SK-N-DZ (cell line): ENCODE measurements at regions not wholly inside any gene's neighbourhood (a gene's known extent, or its start where the extent isn't known, plus 50 kb on each side); places are given as distances from the start of the nearest gene placed in this dataset.
A peak's percentile ranks its signal among the peaks of the same experiment; 100 is the strongest.

ENCODE experiments used
- DNase-seq: peaks from one replicate; pipeline ENCODE4 v3.0.0-alpha.2; 2015; ENCODE audit warnings: low spot score

DNA sequence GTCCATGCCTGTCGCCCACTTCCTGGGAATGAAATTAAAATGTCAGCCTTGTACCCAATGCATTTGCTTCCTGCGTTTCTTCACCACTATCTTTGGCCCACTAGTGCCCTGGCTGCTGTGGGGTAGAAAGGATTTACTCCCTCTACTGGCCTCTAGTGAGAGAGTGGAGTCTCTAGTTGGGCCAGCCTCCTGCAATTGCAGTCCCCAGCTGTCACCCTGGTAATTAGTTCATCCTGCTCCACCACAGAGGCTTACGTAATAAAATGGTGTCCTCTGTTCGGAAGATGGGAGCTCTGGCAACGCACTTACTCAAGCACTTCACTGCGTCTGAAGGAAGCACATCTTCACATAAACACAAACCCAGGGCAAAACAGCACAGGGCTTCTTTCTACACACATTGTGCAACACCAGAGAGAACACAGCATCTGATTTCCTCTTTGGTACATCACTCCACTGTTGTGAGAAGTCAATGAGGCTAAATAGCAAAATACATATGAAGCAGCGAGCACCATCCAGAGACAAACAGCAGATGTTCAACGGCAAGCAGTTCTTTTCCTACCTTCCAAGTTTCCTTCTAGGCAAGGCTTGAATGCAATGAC, 274.6 kb downstream of the LRATD1 start:
- DNase-seq, result peak; percentile 67

DNA sequence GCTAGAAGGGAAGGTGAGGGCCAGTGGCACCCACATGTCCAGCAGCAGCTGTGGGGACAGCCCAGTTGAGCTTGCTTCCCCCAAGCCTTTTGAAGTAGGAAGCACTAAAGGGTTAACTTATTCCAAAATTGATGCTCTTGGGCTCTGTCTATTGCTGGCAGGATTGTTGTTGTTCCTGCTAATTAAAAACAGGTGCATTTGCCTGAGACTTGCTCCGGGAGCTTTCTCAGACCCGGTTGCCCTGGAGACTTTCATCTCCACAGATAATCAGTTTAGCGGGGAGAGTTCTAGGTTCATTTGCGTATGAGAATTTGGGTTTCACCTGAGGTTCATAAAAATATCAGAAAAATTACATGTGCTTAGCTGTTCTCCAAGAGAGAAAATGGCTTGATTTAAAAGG, 277.3 kb downstream of the LRATD1 start:
- DNase-seq, result peak; percentile 89

DNA sequence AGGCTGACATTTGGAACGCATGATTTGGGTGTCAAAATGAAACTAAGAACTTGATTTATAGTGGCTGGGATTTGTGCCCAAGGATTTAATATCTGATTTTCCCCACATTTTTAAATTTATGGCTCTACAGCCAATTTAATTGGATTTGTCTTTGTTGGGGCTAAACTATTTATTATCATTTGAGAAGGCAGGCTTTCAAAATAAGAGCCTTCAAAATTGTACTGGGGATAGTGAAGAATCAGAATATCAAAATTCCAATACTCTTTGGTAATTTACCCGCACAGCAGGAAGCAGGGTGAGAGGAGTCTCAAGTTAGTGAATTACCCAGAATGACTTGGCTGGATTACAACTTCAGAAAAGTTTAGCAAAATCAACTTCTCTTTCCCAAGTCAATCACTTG, 278.1 kb downstream of the LRATD1 start:
- peak; percentile 9 for DNase-seq

DNA sequence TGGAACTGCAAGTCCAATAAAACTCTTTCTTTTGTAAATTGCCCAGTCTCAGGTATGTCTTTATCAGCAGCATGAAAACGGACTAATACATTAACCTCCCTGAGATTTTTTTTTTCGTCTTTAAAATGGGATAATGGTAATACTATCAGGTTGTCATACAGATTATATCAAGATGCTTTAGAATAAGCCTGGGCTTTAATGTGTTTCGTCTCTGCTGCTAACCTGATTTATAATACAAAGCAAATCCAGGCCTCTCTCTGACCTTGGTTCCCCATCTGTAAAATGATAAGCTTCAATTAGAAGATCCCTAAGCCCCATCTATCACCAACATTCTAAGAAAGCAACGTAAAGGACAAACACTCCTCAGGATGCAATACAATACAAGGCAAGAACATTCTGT, 283.5 kb downstream of the LRATD1 start:
- peak; percentile 77 for DNase-seq

DNA sequence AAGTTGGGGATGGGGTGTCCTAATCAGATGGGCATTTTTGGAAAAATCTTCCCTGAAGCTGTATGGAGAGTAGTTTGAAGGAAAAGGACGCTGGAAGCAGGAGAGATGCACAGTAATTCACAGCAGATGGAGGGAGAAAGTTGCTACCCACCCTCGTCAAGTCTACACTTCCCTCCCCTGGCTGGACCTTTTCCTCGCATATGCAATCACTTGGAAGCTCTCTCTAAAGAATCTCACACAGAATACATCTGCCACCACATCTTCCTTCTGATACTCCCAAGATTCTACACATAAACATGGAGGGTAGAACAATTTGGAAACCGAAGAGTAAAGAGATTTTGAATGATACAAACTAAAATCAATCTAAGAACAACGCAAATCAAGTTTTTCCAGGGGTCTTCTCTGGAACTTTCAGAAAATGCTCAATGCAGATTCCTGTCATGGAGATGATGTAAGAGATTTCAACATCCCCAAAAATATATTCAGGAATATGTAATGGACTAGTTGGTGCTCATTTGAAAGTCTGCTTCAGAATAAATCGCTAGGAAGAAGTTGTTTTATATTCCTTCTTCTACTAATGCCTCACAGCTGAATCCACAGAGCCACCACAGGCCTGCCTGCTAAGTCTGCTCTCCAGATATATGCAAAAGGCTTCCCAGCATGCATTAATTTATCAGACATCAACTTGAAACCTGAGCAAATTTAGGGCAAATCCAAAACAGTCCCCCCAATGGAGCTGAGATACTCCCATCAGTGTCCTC, 291.5 kb downstream of the LRATD1 start:
- DNase-seq, result no peak

DNA sequence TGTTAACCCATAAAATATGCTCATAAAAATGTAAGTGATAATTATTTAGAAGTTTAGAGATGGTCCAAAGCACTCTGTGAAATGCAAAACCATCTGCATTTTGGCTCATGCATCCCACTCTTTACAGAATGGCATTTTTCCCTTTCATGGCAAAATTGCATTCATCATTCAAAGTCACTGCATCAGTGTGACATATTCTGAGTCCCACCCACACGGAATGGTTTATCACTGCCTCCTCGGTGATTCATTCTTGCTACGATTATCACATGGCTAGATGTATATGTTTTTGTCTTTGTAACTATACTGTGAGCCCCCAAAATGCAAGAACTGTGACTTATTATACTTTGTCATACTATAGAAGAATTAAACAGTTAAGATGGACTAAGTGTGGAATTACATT, 293.0 kb downstream of the LRATD1 start:
- DNase-seq, result no peak

DNA sequence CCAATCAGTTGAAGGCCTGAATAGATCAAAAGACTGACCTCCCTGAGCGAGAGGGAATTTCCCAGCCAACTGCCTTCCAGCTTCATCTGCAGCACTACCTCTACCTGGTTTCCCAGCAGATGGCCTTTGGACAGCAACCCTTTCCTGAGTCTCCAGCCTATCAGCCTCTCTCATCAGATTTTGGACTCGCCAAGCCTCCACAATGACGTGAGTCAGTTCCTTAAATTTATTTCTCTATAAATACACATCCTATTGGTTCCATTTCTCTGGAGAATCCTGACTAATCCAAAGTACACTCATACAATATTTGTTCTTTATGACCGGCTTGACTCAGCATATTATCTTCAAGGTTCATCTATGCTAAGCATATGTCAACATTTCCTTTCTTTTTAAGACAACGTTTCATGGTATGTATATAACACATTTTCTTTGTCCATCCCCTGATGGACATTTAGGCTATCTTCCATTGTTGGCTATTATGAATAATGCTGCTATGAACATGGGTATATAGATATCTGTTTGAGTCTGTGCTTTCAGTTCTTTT, 294.6 kb downstream of the LRATD1 start:
- DNase-seq, result no peak

DNA sequence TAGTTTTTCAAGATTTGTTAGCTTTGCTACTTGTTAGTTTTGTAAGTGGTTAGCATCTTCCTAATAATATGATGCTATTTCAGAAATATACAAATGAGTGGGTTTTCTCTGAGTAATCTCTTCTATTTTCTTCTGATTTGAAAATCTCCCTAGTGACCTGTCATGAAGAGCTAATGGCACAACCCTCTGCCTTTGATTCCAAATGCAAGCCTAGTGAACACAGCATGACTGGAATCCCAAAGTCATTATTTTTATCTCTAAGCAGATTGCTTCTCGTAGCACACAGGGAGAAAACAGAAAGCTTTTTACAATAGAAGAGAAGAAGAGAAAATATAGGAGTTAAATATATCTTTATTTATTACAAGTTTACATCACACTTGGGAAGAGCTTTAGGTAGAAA, 295.5 kb downstream of the LRATD1 start:
- DNase-seq, result no peak

DNA sequence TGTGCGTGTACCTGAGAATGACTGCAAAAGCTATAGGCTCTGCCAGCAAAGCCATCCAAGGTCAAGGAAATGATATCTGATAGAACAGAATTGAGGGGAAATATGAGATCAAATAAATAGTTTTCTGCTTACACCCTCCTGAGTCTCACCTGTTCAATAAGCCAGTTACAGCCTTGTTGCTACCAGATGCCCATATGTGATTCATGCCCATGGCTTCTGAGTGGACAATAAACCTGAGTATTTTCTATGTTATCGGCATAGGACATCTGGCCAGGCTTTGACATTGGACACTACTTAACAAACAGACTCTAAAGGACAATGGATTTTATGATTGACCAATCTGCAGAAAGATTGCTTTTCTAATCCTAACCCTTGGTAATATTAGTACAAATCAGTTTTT, 297.9 kb downstream of the LRATD1 start:
- DNase-seq, result no peak

DNA sequence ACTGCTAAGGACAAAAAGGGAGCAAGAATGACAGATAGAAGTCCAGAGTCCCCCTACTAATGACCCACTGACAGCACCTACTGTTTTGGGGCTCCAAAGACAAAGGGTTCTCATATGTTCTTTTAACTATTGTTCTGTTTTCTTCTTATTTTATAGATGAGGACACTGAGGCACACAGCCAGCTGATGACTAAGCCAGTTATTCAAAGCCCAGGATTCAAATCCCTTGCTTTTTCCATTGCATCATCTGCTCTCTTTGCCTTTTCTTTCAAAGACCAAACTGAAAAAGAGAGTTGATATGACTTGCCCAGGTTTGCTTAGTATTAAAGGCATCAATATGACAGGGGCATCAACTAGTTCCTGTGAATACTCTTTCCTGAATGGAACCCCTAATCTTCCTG, 299.8 kb downstream of the LRATD1 start:
- no peak for DNase-seq

DNA sequence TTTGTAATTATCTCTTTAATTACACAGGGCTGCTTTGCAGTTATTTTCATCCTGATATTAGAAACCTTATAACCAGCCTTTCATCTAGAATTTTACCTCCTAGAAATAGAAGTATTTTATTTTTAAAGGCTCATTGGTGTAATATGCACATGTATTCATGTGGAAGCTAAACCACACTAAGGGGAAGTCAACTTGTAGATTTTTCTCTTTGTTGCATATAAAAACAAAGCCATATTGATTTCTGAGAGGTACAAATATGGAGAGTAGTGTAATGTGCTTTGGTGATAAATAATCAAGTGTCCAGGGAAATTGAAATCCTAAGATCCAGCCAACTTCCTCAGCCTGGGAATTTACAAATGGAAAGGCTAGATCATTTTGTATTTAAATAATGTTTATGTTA, 301.2 kb downstream of the LRATD1 start:
- no peak for DNase-seq

DNA sequence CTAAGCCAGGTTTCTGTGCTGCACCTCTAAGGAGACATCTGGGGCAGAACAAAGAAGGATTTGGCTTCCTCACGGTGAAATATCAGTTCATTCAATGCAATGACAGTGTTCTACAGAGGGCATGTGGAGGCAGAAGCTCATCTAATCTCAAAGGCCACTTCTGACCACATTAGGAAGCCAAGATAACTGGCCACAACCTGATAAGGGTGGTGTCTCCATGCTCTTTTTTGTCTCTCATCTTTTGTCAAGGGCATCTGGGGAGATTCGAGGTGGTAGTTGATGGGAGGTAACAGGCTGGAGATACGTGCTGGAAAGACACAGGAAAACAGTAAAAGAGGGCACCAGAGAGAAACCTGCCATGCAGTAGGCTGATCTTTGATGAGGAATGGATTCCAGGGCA, 303.9 kb downstream of the LRATD1 start:
- no peak for DNase-seq

DNA sequence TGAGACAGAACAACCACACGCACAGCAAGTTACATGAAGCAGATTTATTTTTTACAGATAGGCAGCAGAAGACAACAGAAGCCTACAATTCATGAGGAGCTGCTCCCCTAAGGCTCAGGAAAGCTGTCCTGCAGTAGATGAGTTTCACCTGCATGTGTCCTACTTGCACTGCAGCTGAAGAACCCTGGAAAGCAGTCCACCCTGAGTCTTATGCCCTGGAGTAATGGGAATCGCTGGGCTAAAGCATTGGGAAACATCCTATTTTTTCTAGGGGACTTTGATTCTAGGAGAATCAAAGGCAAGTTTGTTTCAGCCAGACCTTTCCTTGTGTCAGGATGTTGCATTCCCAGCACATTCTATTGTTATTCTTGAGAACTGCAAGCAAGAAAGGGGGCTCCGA, 304.8 kb downstream of the LRATD1 start:
- DNase-seq, result no peak

DNA sequence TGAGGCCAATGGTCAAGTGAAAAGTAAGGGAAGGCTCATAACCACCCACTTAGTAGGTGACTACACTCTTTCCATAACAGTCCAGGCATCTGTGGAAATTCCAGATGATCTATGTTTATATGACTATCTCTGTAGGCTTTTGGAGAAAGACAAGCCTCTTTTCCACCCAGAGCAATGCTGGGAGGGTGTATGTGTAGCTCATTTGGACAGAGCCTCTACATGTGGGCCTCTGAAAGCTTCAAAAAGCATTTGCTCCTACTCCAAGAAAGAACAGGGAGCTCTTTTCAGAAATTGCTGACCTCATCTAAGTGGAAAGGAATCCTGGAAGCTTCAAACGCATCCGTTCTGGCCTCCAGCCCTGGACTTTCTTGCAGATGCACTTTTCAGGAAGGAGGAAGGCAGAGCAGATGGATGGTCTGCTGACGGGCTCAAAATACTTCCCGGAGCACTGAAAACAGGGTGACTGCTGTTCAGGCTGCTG, 308.7 kb downstream of the LRATD1 start:
- DNase-seq, result no peak

DNA sequence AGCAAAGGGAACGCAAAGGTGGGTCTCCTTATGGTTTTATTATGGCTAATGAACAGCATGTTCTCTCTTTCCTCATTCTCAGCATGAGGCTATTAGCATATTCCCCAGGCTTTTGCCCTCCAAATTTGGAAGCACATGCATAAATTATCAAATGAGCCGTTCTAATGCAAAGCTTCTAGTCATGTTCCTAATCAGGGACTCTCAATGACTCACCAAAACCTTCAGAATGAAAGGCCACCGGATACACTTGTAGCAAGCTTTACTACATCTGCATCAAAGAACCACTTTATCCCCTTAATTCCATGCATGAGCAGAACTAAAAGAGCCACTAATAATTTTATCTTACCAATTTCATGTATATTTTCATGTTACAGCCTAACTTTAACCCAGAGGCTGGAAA, 310.5 kb downstream of the LRATD1 start:
- DNase-seq, result no peak

DNA sequence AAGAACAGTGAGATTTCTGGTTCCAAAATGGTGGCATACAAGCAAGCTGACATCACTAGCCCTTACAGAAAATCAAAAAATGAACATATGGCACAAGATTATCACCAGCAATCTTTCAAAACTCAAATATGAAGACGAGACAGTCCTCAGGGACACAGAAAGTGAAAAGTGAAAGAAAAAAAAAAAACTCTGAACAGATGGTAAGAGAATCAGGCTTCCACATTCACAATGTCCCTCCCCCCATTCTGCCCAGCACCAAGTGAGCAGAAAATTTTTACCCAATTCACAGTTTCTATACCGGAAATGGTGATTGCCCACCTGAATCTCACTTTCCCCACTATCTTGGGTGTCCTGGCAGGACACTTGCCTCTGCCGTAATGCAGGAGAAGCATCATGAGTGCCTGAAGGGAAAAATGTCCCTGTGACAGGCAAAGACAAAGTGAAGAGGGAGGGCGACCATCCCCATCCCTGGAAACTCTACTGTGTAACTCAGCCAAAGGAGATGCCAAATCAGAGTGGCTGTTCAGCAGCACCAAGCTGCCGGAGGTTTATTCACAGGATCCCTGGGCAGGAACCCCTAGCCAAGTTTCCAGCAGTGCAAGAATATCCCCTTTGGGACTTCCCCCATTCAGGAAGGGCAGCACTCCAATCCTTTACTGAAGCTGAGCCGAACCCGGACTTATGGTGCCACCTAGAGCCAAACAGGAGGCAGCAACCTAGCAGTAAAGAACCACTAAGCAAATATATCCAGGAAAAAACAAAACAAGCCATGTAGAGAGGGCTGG, 312.2 kb downstream of the LRATD1 start:
- DNase-seq, result peak; percentile 45

DNA sequence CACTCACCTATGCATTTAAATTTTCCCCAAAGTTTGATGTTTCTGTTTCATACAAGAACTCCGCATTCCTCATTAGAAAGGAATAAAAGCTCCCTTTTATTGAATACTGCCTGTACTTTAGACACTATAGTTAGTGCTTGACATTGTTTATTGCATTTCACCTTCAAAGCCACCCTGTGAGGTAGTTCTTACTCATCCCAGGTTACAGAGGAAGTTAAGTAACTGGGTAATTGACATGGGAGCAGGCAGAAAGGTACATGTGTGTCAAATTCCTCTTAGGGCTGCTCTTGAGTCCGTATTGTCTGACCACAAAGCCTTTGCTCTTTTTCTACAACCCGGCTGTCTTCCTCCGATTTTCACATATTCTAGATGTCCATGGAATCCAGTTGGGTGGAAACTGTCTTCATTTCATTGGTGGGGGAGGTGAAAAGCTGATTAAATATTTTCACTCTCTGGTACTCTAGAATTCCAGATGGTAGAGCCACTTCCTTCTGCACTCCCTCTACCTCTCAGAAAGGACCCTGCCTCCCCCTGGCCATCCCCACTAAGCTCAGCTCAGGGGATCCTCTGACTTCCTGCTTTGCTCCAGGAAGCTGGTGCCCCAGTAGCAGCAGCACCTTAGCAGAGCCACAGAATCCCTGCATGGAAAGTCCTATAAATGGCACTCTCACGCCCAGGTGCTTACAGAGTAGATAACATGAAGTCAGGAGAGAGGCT, 319.2 kb downstream of the LRATD1 start:
- no peak for DNase-seq

DNA sequence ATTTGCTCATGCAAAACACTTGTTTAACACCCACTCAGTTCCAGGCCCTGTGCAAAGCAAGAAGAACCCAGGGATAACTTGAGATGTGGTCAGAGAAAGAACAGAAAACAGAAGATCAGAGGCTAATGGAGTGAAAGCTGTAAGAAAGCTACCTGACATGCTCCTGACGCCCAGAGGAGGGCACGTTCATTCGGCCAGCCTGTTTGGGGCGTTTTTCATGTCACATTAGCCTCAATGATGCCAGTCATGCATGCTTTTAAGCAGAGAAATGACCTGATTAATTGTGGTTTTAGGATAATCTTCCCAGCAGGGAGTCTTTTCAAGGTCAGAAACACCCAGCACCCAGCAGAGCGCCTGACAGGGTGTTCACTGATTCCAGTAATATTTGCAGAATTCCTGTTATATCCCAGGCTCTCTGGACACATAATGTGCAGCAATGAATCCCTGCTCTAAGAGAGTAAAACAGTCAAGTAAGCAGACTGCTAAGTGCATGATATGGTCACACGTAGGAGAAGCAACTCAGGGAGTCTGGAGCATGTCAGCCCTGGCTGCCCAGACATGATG, 320.0 kb downstream of the LRATD1 start:
- peak; percentile 14 for DNase-seq

DNA sequence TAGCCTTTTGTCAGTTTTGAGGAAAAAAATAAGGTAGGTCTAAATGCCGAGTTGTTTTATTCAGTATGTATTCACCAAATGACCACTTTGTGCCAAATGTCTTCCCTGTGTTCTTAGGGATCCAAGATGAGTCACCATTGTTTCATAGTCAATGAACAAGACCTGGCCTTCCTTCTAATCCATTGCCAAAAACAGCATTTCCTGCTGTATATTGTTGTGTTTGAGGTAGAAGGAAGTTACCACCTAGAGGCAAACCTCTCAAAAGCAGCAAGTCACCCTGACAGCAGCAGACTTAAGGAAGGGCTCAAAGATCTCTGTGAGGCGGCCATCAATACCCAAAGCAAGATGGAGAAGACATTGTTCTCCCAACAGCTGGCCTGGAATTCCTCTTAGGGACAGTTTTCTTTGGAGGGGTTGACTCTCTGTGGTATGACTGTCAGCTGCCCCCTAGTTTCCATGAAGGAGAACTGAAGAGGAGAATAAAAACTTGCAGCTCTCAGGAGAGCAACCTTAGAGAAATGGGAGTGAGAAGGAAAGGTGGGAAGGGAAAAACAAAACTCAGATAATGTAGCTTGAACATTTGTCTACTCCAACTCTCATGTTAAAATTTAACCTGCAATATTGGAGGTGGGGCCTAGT, 328.3 kb downstream of the LRATD1 start:
- no peak for DNase-seq

DNA sequence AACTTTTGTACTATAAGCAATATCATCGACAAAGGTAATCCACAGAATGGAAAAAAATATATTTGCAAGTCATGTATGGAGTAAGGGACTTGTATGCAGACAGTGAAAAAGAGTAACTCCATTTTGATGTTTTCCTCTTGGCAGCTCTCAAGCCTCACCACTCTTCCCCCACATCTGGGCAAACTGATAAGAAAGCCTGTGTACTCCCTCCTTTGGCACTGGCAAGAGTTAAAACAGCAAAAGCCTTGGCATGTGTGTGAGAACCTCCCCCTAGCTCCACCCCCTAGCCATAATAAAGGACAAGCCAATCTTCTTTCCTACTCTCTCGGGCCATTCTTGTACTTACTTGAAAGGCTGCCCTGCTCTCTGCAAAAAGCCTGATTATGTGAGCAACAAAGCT, 335.2 kb downstream of the LRATD1 start:
- DNase-seq, result no peak

DNA sequence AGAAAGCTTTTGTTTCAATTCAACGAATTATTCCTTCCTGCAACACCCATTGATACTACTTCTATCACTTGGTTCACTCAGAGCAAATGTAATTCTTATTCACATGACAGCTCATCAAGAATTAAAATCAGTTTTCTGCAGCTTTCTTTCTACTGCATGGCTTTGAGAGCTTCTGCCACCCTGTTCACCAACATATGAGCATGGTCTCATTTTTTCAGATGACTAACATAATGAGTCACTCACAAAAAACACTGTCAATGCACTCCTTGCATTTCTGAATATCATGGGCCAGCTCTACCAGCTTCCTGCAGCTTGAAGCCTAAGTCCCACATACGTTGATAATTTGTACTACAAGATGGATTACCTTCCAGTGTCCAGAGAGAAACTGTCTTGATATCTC, 342.9 kb downstream of the LRATD1 start:
- no peak for DNase-seq
